Kidney epithelial cell (primary cell): ENCODE measurements at regions not wholly inside any gene's neighbourhood (a gene's known extent, or its start where the extent isn't known, plus 50 kb on each side); places are given as distances from the start of the nearest gene placed in this dataset.
"Not testable (repeated sequence)": the region's sequence is repeated elsewhere in the genome, so short reads cannot be mapped to it uniquely, and the experiment has no call there.

Source experiments
- DNase-seq: peaks from one replicate; pipeline ENCODE4 v3.0.0-alpha.2; 2010; ENCODE audit warnings: low read depth
- H3K27me3 ChIP-seq: 2 replicates; pipeline ENCODE4 v1.6.0; 2011; ENCODE audit warnings: low read length; ENCODE audit not compliant: control insufficient read depth, insufficient read depth
- H3K36me3 ChIP-seq: 2 replicates; pipeline ENCODE4 v1.5.1; 2011; ENCODE audit warnings: low read length; ENCODE audit not compliant: control insufficient read depth, insufficient read depth
- H3K4me3 ChIP-seq: 2 replicates; pipeline ENCODE4 v1.5.1; 2011; ENCODE audit warnings: low read depth, mild to moderate bottlenecking, control low read depth, low read length
- TF ChIP-seq, protein P1 (sequence below): IDR thresholded peaks from 2 replicates; pipeline ENCODE4 v1.5.1; 2011; ENCODE audit warnings: mild to moderate bottlenecking, moderate library complexity, low read length, control low read depth, inconsistent platforms; ENCODE audit not compliant: insufficient read depth, poor library complexity, severe bottlenecking

DNA sequence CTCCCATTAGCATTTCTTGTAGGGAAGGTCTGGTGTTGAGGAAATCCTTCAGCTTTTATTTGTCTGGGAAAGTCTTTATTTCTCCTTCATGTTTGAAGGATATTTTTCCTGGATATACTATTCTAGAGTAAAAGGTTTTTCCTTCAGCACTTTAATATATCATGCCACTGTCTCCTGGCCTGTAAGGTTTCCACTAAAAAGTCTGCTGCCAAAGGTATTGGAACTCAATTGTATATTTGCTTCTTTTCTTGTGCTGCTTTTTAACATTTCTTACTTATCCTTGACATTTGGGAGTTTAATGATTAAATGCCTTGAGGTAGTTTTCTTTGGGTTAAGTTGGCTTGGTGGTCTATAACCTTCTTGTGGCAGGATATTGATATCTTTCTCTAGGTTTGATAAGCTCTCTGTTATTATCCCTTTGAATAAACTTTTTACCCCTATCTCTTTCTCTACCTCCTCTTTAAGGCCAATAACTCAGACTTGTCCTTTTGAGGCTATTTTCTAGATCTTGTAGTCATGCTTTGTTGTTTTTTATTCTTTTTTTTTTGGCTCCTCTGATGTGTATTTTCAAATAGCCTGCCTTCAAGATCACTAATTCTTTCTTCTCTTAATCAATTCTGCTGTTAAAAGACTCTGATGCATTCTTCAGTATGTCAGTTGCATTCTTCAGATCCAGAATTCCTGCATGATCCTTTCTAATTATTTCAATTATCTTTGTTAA lies 225.0 kb upstream of the ZNF217 start:
- TF ChIP-seq, protein P1, sequence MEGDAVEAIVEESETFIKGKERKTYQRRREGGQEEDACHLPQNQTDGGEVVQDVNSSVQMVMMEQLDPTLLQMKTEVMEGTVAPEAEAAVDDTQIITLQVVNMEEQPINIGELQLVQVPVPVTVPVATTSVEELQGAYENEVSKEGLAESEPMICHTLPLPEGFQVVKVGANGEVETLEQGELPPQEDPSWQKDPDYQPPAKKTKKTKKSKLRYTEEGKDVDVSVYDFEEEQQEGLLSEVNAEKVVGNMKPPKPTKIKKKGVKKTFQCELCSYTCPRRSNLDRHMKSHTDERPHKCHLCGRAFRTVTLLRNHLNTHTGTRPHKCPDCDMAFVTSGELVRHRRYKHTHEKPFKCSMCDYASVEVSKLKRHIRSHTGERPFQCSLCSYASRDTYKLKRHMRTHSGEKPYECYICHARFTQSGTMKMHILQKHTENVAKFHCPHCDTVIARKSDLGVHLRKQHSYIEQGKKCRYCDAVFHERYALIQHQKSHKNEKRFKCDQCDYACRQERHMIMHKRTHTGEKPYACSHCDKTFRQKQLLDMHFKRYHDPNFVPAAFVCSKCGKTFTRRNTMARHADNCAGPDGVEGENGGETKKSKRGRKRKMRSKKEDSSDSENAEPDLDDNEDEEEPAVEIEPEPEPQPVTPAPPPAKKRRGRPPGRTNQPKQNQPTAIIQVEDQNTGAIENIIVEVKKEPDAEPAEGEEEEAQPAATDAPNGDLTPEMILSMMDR: no peak
- Histone ChIP-seq H3K36me3 (no peaks in the 10 kb centered on the region), H3K4me3 (no peak overlapping the region), H3K27me3 (no peaks in the 10 kb centered on the region)
- DNase-seq: no peak

DNA sequence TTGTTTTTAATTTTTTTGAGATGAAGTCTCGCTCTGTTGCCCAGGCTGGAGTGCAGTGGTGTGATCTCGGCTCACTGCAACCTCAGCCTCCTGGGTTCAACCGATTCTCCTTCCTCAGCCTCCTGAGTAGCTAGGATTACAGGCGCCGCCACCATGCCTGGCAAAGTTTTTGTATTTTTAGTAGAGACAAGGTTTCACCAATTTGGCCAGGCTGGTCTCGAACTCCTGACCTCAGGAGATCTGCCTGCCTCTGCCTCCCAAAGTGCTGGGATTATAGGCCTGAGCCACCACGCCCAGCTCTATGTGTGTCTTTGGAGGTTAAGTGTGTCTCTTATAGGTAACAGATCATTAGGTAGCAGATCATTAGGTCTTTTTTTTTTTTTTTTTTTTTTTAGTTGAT lies 223.9 kb upstream of the ZNF217 start:
- not testable (repeated sequence) for DNase-seq, H3K36me3 ChIP-seq, H3K4me3 ChIP-seq, H3K27me3 ChIP-seq

DNA sequence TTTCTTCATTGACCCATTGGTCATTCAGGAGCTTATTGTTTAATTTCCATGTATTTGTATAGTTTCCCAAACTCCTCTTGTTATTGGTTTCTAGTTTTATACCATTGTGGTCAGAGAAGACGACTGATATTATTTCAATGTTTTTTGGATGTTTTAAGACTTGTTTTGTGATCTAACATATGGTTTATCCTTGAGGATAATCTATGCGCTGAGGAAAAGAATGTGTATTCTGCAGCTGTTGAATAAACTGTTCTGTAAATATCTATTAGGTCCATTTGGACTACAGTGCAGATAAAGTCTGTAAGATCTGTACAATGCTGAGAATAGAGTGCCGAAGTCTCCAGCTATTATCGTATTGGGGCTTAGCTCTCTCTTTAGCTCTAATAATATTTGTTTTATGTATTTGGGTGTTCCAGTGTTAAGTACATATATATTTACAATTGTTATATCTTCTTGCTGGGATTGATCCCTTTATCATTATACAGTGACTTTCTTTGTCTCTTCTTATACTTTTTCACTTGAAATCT lies 223.3 kb upstream of the ZNF217 start:
- no peak for DNase-seq
- H3K4me3 ChIP-seq: no peak overlapping the region
- no peaks in the 10 kb centered on the region for H3K36me3 ChIP-seq
- TF ChIP-seq, protein P1: no peak
- H3K27me3 ChIP-seq: no peaks in the 10 kb centered on the region

DNA sequence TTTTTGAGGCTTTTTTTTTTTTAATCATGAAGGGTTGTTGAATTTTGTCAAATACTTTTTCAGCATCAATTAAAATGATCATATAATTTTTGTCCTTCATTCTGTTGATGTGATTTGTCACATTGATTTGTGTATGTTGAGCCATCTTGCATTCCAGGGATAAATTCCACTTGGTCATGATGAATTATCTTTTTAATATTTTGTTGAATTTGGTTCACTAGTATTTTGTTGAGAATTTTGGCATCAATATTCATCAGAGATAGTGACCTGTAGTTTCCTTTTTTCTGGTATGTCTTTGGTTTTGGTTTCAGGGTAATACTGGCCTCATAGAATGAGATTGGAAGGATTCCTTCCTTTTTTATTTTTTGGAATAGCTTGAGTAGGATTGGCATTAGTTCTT lies 221.9 kb upstream of the ZNF217 start:
- no peaks in the 10 kb centered on the region for H3K27me3 ChIP-seq

DNA sequence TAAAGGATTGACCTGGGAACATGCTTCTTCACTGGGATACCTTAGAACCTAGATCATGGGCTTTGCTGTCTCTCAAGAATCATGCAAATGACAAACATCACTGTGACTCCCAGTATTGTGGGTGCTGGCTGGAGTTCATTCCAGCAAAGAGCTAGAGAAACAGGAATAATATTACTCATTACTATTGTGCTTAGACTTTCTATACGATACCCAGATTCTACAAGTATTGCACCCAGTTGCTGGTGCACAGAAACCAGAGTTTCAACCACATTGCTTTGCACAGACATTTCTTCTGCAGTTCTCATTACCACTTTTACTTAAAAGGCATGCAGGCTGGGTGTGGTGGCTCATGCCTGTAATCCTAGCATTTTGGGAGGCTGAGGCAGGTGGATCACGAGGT lies 220.4 kb upstream of the ZNF217 start:
- no peaks in the 10 kb centered on the region for H3K27me3 ChIP-seq
- DNase-seq: no peak
- TF ChIP-seq, protein P1: no peak
- no peak overlapping the region for H3K4me3 ChIP-seq
- no peaks in the 10 kb centered on the region for H3K36me3 ChIP-seq

More for the DNA sequence above, 221.9 kb upstream of the ZNF217 start:
- no peak for DNase-seq
- H3K4me3 ChIP-seq: no peak overlapping the region
- TF ChIP-seq, protein P1: no peak
- H3K36me3 ChIP-seq: no peaks in the 10 kb centered on the region

DNA sequence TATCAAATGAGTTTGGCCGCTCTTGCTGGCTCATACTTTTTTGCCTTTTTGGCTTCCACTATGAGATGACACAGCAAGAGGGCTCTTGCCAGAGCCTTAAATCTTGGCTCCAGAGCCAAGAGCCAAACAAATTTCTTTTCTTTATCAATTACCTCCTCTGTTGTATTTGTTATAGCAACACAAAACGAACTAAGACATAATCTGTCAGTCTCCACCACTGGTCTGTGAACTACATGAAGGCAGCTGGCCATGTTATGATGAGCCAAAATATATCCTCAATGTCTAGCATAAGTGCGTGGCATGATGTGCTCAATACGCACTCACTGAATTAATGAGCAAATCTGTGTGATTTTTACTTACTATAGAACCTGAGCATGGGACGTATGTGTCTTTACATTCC lies 220.0 kb upstream of the ZNF217 start:
- no peak overlapping the region for H3K4me3 ChIP-seq
- H3K27me3 ChIP-seq: no peaks in the 10 kb centered on the region
- TF ChIP-seq, protein P1: no peak
- no peaks in the 10 kb centered on the region for H3K36me3 ChIP-seq
- DNase-seq: no peak
